HL-60/S4 (cell line): ENCODE measurements at regions not wholly inside any gene's neighbourhood (a gene's known extent, or its start where the extent isn't known, plus 50 kb on each side); places are given as distances from the start of the nearest gene placed in this dataset.
"Not testable (repeated sequence)": the region's sequence is repeated elsewhere in the genome, so short reads cannot be mapped to it uniquely, and the experiment has no call there.

Experiments
- in situ Hi-C: fragments of 300-500 bp; cut with MboI; formaldehyde crosslinking; loops from 2 replicates; pipeline ENCODE4 v1.14.3; 2022; ENCODE audit warnings: low sequenced_read_pairs

DNA sequence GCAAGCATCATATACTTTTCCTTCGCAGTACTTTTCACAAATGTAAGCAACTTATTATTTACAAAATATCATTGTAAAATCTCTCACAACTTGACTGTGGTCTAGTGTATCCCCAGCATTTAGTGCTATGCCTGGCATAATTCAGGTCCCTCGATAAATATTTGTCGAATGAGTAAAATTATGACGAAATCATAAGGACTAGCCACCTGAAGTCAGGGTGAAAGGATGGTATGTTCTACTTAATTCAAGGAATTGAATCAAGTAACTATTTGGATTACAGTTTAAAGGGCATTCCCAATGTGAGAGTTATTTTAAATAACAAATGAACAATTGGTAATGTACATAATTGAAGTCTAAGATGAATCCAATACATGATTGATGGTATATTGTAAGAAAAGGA, 393.0 kb upstream of the SLC35B3 start:
- in situ Hi-C loops = no loop called here

- in situ Hi-C loops = no loop called here
Observed at GRCh38 chr6:8825726-8826125, 390.4 kb upstream of the SLC35B3 start.

DNA sequence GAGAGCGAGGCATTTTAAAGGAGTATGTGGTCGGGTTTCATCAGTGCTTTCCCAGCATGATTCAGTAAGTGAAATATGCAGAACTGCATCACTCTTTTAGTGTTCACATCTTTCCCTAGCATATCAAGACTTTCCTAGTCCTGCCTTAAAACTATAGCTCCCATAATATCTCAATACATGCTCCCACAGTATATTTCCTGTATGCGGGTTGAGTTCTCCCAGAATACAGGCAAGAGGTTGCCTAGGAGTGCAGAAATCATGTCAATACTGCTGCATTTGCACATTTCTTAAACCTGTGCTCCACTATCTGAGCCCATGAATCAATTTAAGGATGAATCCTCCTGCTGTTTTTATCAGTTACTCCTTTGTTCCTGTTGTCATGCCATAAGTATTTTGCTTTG, 386.6 kb upstream of the SLC35B3 start:
- in situ Hi-C loops = no loop called here

- in situ Hi-C loops = no loop called here
Observed at GRCh38 chr6:8820313-8820712, 385.0 kb upstream of the SLC35B3 start.

GRCh38 chr6:8819446-8819845, 384.1 kb upstream of the SLC35B3 start:
- in situ Hi-C loops = no loop called here

- in situ Hi-C loops = no loop called here
Observed at GRCh38 chr6:8814440-8815000, 379.2 kb upstream of the SLC35B3 start.

DNA sequence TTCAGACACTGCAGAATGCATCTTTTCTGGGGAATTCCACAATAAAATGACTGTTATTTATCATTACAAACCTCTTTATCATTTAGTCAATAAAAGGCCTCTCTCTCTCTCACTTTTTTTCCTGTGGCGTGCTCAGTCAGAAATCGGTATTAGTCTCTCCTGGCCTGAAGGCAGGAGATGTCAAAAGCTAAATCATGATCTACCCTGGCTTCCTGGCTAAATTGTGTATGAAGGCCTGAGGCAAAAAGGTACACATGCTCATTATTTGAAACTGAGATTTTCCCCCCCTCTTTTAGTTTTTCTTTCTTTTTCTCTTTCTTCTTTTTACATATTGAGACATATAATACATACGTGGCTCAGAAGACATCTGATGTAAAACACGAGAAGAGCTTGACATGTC, 375.0 kb upstream of the SLC35B3 start:
- in situ Hi-C loops = no loop called here

DNA sequence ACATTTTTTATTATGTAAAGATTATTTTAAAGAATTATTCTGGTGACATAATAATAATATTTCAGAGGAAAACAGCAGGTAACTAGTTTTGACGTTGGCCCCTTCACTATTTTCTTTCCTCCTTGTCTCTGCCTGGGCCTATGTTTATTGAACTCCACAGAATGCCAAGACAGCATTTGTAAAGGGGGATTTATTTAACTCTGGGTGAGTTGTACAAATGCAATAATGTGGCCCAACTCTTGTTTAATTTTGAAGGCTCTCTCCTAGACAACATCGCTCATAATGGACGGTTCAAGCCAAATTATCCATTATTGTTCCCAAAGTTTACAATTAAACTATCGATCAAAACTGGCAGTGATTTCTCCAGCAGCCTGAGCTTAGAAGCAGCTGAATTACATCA, 374.3 kb upstream of the SLC35B3 start:
- in situ Hi-C loops = no loop called here

DNA sequence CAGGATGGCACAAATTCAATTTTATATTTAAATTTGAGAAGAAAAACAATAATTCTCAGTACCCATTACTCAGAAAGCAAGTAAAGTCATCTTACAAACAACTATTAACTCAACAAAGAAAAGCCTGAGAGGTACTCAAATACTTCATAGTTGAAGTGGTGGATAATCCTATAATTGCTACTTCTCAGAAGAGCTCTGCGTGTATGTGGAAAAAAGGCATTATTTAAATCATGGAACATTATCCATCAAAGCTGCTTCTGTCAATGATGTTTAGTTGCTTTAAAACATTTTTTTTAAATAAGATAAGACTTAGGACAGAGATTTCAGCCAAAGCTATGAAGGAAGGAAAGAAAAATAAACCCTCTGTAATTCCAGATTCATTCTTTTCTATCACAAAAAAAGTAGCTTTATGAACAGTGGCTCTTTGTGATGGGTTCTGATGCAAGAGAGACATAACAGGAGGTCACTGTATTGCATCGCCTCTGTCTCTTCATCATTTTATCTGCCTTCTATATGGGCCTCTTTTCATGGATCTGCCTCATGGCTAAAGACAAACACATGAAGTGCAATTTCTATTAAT, 367.9 kb upstream of the SLC35B3 start:
- in situ Hi-C loops = no loop called here

- in situ Hi-C loops = not testable (repeated sequence)
Observed at GRCh38 chr6:8802397-8802796, 367.1 kb upstream of the SLC35B3 start.

DNA sequence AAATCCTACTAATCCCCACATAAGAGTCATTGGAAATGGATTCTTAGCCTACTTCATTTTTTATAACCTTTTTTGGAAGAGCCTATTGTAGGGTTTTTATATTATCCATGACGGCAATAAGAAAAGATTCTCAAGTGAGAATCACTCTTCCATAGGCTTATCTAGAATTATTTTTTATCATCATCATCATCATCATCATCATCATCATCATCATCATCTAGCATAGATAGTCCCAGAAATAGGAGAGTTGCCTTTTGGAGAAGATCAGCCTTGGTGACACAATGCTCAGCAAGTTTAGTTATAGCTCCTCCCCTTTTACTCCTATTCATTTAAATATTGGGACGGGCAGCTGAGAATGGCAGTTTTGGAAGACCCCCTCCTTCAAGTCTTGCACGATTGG, 359.1 kb upstream of the SLC35B3 start:
- in situ Hi-C loops = no loop called here

DNA sequence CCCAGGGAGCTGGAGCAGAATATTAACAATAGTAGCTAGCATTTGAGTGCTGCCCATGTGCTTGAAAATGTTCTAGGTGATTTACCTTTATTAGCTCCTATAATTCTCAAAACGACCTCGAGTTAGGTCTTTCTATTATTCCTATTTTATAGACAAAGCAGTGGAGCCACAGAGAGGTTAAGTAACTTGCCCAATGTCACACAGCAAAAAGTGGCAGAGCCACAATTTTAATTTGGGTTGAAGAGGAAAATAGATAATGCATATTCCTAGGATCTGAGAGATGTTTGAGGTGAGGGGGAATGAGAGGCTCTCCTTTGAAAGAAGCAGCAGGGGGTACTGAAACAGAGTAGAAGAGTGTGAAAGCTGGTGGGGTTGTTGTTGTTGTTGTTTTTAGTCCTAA, 354.5 kb upstream of the SLC35B3 start:
- in situ Hi-C loops = no loop called here

DNA sequence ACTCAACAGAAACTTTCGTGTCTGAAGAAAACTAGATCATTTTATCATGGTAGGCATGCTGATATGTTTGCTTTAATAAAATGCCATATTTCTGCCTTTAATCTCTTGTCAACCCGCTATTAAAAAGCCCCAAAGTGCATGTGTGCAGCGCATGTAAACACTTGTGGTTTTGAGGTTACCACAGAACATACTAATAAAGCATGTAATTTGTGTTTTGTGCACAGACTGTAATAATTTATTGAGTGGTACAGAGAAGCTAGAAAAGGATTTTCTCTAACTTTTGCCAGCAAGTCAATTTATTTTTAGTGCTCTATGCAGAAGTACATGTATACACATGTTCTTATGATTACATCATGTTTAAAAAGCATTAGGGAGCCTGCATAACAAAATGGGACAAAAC, 349.9 kb upstream of the SLC35B3 start:
- in situ Hi-C loops = no loop called here

DNA sequence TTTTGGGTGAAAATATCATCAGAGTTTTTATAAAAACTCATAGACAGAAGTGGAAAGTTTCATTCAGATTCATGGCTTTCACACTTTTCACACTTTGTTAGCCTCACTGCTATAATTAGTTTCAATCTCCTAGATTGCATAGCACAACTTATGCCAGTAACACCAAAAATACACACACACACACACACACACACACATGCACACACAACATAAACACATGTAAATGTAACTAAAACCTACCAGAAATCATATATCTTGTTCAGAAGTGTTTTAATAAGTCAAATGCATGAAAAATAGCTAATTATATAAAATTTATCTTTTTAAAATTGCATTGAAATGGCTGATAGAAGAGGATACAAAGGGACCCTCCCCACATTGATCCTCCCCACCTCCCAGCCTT, 347.8 kb upstream of the SLC35B3 start:
- in situ Hi-C loops = no loop called here

GRCh38 chr6:8780653-8781052, 345.3 kb upstream of the SLC35B3 start:
- in situ Hi-C loops = no loop called here

- in situ Hi-C loops = no loop called here
Observed at GRCh38 chr6:8764733-8765132, 329.4 kb upstream of the SLC35B3 start.

- in situ Hi-C loops = no loop called here
Observed at GRCh38 chr6:8760951-8761350, 325.6 kb upstream of the SLC35B3 start.

- in situ Hi-C loops = no loop called here
Observed at GRCh38 chr6:8758412-8758811, 323.1 kb upstream of the SLC35B3 start.

- in situ Hi-C loops = no loop called here
Observed at GRCh38 chr6:8750627-8751026, 315.3 kb upstream of the SLC35B3 start.

DNA sequence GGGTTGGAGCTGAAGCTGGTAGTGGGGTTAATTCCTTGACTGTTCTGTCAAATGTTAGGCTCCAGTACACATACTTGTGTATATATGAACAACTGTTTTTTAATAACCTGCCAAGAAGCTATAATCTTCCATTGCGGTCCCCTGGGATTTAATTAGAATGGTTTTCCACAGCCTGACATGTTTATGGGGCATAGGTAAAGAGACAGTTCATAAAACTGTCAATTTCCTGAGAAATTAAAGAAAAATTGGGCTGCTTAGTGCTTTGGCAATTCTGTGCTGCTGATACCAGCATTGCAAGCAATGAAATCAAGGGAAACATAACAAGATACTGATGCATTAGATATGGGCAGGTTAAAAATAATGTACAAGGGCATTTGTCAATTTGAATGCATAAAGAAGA, 314.1 kb upstream of the SLC35B3 start:
- in situ Hi-C loops = no loop called here

DNA sequence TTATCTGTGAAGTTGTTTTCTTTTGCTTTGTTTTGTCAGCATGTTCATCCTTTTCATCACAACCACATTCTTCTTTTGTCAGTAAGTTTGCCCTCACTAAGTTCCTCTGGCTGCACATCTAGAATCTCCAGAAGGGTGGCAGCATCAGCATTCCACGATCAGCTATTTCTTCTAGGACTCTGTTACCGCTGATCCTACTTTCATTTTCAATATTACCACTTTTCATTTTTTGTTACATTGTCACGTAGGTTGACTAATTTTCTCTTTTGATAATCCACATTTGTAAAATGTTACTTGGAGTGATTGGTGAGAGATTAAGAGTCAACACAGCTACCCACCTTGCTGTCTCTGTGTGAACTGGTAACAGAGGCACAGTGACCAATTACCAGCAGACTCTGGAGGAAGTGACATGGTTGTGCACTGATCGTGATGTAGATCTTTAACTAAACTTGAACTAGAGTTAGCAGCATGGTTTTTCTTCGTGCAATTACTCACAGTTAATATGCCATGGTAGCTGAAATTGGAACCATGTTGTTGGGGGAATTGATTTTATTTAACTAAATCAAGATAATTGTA, 307.9 kb upstream of the SLC35B3 start:
- in situ Hi-C loops = no loop called here

- in situ Hi-C loops = no loop called here
Observed at GRCh38 chr6:8739454-8739853, 304.1 kb upstream of the SLC35B3 start.

GRCh38 chr6:8738951-8739350, 303.6 kb upstream of the SLC35B3 start:
- in situ Hi-C loops = no loop called here
